ENCODE measurements at regions not wholly inside any gene's neighbourhood (a gene's known extent, or its start where the extent isn't known, plus 50 kb on each side); places are given as distances from the start of the nearest gene placed in this dataset.

- no peak for TF ChIP-seq CTCF (conservative IDR thresholded peaks at IDR 0.05; ENCODE audit: low read depth in 2 of 2)
- no peak for TF ChIP-seq EZH2 (IDR thresholded peaks at IDR 0.05; ENCODE audit: low read depth, unreplicated experiment)
- TF ChIP-seq REST (IDR thresholded peaks at IDR 0.05; ENCODE audit: unreplicated experiment) = no peak
- TF ChIP-seq JUNB (IDR thresholded peaks at IDR 0.05; ENCODE audit: unreplicated experiment) = no peak
- TF ChIP-seq NANOG (IDR thresholded peaks at IDR 0.05; ENCODE audit: borderline replicate concordance) = no peak
Observed at GRCh38 chr6:119540417-119540816, 190.9 kb upstream of the MAN1A1 start (continued).

- Histone ChIP-seq H3K79me2 (replicated peaks; ENCODE audit: insufficient read depth) (no peaks in the 10 kb centered on the region), H3K4me3 (no peak overlapping the region), H2AFZ (no peak overlapping the region), H3K27ac (ENCODE audit: low read depth) (no peak overlapping the region), H3K27me3 (ENCODE audit: insufficient read depth) (no peaks in the 10 kb centered on the region), H4K20me1 (replicated peaks; ENCODE audit: insufficient read depth) (no peaks in the 10 kb centered on the region), H3K4me1 (ENCODE audit: insufficient read depth) (no peaks in the 10 kb centered on the region), H3K4me2 (no peak overlapping the region), H3K9me2 (ENCODE audit: insufficient read depth) (no peaks in the 10 kb centered on the region), H3K36me3 (ENCODE audit: insufficient read depth) (no peaks in the 10 kb centered on the region), H3F3A (replicated peaks; ENCODE audit: low read depth) (no peaks in the 10 kb centered on the region)
- no peaks in the 10 kb centered on the region for H3K27me3 Mint-ChIP-seq (ENCODE audit: insufficient read depth, low read depth, poor library complexity)
- ATAC-seq = no peak
- H3K36me3 Mint-ChIP-seq (ENCODE audit: low read depth) = no peaks in the 10 kb centered on the region
- no peaks in the 10 kb centered on the region for H3K9me3 Mint-ChIP-seq
- H3K27ac Mint-ChIP-seq = no peak overlapping the region
- DNase-seq (ENCODE audit: low spot score) = no peak
- no peak overlapping the region for H3K4me3 Mint-ChIP-seq
- no peaks in the 10 kb centered on the region; the same call in 2 of the 3 replicates for H3K4me1 Mint-ChIP-seq
- TF ChIP-seq CTCF (conservative IDR thresholded peaks at IDR 0.05; ENCODE audit: low read depth in 2 of 2) (no peak), ETS1 (IDR thresholded peaks at IDR 0.05) (no peak), ZNF462 (CRISPR knock-in tag; IDR thresholded peaks at IDR 0.05) (no peak), ZNF114 (CRISPR knock-in tag; IDR thresholded peaks at IDR 0.05) (no peak), NANOG (IDR thresholded peaks at IDR 0.05; ENCODE audit: borderline replicate concordance) (no peak), JUNB (IDR thresholded peaks at IDR 0.05; ENCODE audit: unreplicated experiment) (no peak), POLR2AphosphoS5 (IDR thresholded peaks at IDR 0.05; ENCODE audit: low read depth) (no peak)
Observed at GRCh38 chr6:119539066-119539746, 189.6 kb upstream of the MAN1A1 start.
